OCI-LY7 (cell line): ENCODE measurements at regions not wholly inside any gene's neighbourhood (a gene's known extent, or its start where the extent isn't known, plus 50 kb on each side); places are given as distances from the start of the nearest gene placed in this dataset.

Experiments used
- BruUV-seq: library from RNA; stranded (reverse); fragments of 400-500 nt; replicated peaks from 2 replicates; lab custom pipeline; 2021; lab: Mats Ljungman, UMichigan
- CTCF ChIA-PET: fragments of 300-600 bp; sonication (Branson Sonifier 250); formaldehyde crosslinking; loops from one replicate; lab custom pipeline; 2022; ENCODE audit warnings: antibody characterized with exemption; ENCODE audit not compliant: unreplicated experiment; lab: Charles Lee
- POLR2A ChIA-PET: fragments of 300-600 bp; sonication (Branson Sonifier 250); formaldehyde crosslinking; loops from one replicate; lab custom pipeline; 2022; ENCODE audit warnings: antibody characterized with exemption; lab: Charles Lee
- DNase-seq: peaks from one replicate; pipeline ENCODE4 v3.0.0-alpha.2; 2015; ENCODE audit warnings: low spot score
- H2AFZ ChIP-seq: fragments of 200-600 bp; sonication (generic), shearing (Covaris generic); 2 replicates; pipeline ENCODE4 v1.6.1; 2014; ENCODE audit warnings: mild to moderate bottlenecking, antibody characterized with exemption, low read length, moderate library complexity
- H3K27ac ChIP-seq: fragments of 200-600 bp; sonication (generic); 2 replicates; pipeline ENCODE4 v1.5.1; 2014; ENCODE audit warnings: mixed run types, low read depth, mild to moderate bottlenecking, moderate library complexity, low read length, inconsistent platforms; ENCODE audit not compliant: poor library complexity, severe bottlenecking
- H3K36me3 ChIP-seq: fragments of 200-600 bp; sonication (generic); 2 replicates; pipeline ENCODE4 v1.6.1; 2014; ENCODE audit warnings: mild to moderate bottlenecking, antibody characterized with exemption, low read length, moderate library complexity, mixed read lengths; ENCODE audit not compliant: insufficient read depth
- H3K4me1 ChIP-seq: fragments of 200-600 bp; sonication (generic); 2 replicates; pipeline ENCODE4 v1.5.1; 2014; ENCODE audit warnings: mild to moderate bottlenecking, low read length; ENCODE audit not compliant: insufficient read depth, poor library complexity, severe bottlenecking
- H3K4me2 ChIP-seq: fragments of 200-600 bp; sonication (generic); 2 replicates; pipeline ENCODE4 v1.6.1; 2014; ENCODE audit warnings: mild to moderate bottlenecking, low read length
- H3K4me3 ChIP-seq: fragments of 200-600 bp; sonication (generic); 2 replicates; pipeline ENCODE4 v1.5.1; 2014; ENCODE audit warnings: mild to moderate bottlenecking, low read depth, low read length; ENCODE audit not compliant: poor library complexity, severe bottlenecking
- H3K79me2 ChIP-seq: fragments of 200-600 bp; sonication (generic); 2 replicates; pipeline ENCODE4 v1.6.1; 2016; ENCODE audit warnings: low read depth, mild to moderate bottlenecking, low read length, moderate library complexity, mixed read lengths; ENCODE audit not compliant: insufficient read depth
- H3K9me2 ChIP-seq: fragments of 200-600 bp; sonication (generic); 2 replicates; pipeline ENCODE4 v1.6.1; 2016; ENCODE audit warnings: mild to moderate bottlenecking, low read length, mixed read lengths; ENCODE audit not compliant: insufficient read depth
- H3K9me3 ChIP-seq: fragments of 200-600 bp; sonication (generic); 2 replicates; pipeline ENCODE4 v1.6.1; 2014; ENCODE audit warnings: mild to moderate bottlenecking, mixed run types, low read length, mixed read lengths
- H4K20me1 ChIP-seq: fragments of 200-600 bp; sonication (generic); 2 replicates; pipeline ENCODE4 v1.6.1; 2014; ENCODE audit warnings: mild to moderate bottlenecking, antibody characterized with exemption, low read length, moderate library complexity, mixed read lengths; ENCODE audit not compliant: insufficient read depth
- EZH2phosphoT487 ChIP-seq: fragments of 200-600 bp; sonication (generic); IDR thresholded peaks from 2 replicates; pipeline ENCODE4 v1.6.1; 2018; ENCODE audit warnings: low read depth, borderline replicate concordance, mild to moderate bottlenecking, mixed run types, antibody characterized with exemption, low read length, moderate library complexity, mixed read lengths
- intact Hi-C: fragments of 100-400 bp; cut with micrococcal nuclease; formaldehyde crosslinking; loops from one replicate; pipeline ENCODE4 v1.10.0; 2022; ENCODE audit not compliant: unreplicated experiment
- TF ChIP-seq, protein P1 (sequence below): fragments of 200-600 bp; sonication (generic); conservative IDR thresholded peaks from 2 replicates; pipeline ENCODE4 v1.5.1; 2014; ENCODE audit warnings: mild to moderate bottlenecking, antibody characterized with exemption, low read length, moderate library complexity, mixed read lengths

DNA sequence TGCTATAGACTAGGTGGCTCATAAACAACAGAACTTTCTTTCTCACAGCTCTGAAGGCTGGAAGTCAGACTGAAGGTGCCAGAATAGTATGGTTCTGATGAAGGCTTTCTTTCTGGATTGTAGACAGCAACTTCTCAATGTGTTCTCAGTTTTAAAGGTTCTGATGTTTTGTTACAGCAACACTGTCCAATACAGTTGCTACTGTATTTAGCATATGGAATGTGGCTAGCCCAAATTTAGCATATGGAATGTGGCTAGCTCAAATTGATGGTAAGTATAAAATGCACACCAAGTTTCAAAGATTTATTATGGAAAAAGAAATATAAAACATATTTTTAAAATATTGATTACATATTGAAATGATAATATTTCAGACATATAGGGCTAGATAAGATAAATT, 145.3 kb downstream of the MBL2 start:
- Histone ChIP-seq H3K36me3 (no peaks in the 10 kb centered on the region), H3K4me3 (no peak overlapping the region), H3K4me2 (no peak overlapping the region), H3K9me2 (no peaks in the 10 kb centered on the region), H3K27ac (no peak overlapping the region), H2AFZ (no peak overlapping the region), H3K4me1 (no peaks in the 10 kb centered on the region), H3K9me3 (no peaks in the 10 kb centered on the region), H4K20me1 (no peaks in the 10 kb centered on the region), H3K79me2 (no peaks in the 10 kb centered on the region)
- TF ChIP-seq, protein P1, sequence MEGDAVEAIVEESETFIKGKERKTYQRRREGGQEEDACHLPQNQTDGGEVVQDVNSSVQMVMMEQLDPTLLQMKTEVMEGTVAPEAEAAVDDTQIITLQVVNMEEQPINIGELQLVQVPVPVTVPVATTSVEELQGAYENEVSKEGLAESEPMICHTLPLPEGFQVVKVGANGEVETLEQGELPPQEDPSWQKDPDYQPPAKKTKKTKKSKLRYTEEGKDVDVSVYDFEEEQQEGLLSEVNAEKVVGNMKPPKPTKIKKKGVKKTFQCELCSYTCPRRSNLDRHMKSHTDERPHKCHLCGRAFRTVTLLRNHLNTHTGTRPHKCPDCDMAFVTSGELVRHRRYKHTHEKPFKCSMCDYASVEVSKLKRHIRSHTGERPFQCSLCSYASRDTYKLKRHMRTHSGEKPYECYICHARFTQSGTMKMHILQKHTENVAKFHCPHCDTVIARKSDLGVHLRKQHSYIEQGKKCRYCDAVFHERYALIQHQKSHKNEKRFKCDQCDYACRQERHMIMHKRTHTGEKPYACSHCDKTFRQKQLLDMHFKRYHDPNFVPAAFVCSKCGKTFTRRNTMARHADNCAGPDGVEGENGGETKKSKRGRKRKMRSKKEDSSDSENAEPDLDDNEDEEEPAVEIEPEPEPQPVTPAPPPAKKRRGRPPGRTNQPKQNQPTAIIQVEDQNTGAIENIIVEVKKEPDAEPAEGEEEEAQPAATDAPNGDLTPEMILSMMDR, result no peak
- no peak for TF ChIP-seq EZH2phosphoT487
- CTCF ChIA-PET, result no interaction called here
- no TSS peak for BruUV-seq
- POLR2A ChIA-PET, result no interaction called here
- no peak for DNase-seq
- intact Hi-C loops, result no loop called here

DNA sequence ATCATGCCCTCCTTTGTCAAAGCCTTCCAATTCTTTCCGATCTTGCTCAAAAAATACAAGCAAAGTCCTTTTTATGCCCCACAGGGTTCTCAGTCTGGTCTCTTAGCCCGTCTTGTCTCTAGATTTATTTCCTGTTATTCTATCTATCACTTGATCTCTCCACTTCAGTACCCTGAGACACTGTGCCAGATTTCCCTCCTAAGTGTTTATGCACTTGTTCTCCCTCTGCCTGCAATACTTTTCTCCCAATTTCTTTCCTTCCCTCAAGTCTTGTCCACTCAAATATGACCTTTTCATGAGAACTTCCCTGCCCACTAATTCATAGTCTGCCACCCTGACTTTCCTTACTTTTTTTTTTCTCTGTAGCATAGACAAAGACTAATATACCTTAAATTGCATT, 141.4 kb downstream of the MBL2 start:
- Histone ChIP-seq H3K4me3 (no peak overlapping the region), H3K79me2 (no peaks in the 10 kb centered on the region), H3K27ac (no peak overlapping the region), H2AFZ (no peak overlapping the region), H3K4me1 (no peaks in the 10 kb centered on the region), H4K20me1 (no peaks in the 10 kb centered on the region), H3K9me2 (no peaks in the 10 kb centered on the region), H3K4me2 (no peak overlapping the region), H3K9me3 (no peaks in the 10 kb centered on the region), H3K36me3 (no peaks in the 10 kb centered on the region)
- TF ChIP-seq, protein P1, result no peak
- no peak for TF ChIP-seq EZH2phosphoT487
- no peak for DNase-seq
- BruUV-seq, result no TSS peak
- CTCF ChIA-PET, result no interaction called here
- intact Hi-C loops, result no loop called here
- POLR2A ChIA-PET, result no interaction called here

GRCh38 chr10:52631648-52632047, 140.9 kb downstream of the MBL2 start:
- Histone ChIP-seq H3K36me3 (no peaks in the 10 kb centered on the region), H3K9me3 (no peaks in the 10 kb centered on the region), H3K4me1 (no peaks in the 10 kb centered on the region), H3K27ac (no peak overlapping the region), H3K4me3 (no peak overlapping the region), H3K4me2 (no peak overlapping the region), H3K9me2 (no peaks in the 10 kb centered on the region), H3K79me2 (no peaks in the 10 kb centered on the region), H4K20me1 (no peaks in the 10 kb centered on the region), H2AFZ (no peak overlapping the region)
- ChIA-PET POLR2A (no interaction called here), CTCF (no interaction called here)
- BruUV-seq, result no TSS peak
- DNase-seq, result no peak
- no peak for TF ChIP-seq EZH2phosphoT487
- TF ChIP-seq, protein P1, result no peak
- intact Hi-C loops, result no loop called here
